ENCODE measurements at regions not wholly inside any gene's neighbourhood (a gene's known extent, or its start where the extent isn't known, plus 50 kb on each side); places are given as distances from the start of the nearest gene placed in this dataset.

DNA sequence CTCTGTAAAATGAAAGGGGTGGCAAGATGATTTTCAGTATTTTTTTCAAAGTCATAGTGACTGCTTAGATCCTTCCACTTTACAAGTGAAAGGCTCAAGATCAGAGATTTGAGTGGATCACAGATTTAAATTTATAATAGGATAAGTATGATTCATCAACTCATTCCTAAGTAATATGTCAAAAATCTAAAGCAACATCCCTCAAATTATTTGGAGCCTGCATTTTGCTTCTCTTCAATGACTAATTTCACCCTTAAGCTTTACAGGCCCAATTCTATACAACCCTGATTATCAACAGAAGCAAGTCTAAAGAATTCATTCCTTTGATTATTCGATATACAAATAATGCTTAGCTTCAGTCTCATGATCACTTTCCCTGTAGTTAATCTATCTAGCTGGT lies 93.9 kb upstream of the HEY2 start:
- 93 to 97% methylated on average over 1 of the region's 1 CpG for WGBS, 2 donors
- intact Hi-C loops (cut with DNase I): no loop called here
- TF ChIP-seq, protein P1, sequence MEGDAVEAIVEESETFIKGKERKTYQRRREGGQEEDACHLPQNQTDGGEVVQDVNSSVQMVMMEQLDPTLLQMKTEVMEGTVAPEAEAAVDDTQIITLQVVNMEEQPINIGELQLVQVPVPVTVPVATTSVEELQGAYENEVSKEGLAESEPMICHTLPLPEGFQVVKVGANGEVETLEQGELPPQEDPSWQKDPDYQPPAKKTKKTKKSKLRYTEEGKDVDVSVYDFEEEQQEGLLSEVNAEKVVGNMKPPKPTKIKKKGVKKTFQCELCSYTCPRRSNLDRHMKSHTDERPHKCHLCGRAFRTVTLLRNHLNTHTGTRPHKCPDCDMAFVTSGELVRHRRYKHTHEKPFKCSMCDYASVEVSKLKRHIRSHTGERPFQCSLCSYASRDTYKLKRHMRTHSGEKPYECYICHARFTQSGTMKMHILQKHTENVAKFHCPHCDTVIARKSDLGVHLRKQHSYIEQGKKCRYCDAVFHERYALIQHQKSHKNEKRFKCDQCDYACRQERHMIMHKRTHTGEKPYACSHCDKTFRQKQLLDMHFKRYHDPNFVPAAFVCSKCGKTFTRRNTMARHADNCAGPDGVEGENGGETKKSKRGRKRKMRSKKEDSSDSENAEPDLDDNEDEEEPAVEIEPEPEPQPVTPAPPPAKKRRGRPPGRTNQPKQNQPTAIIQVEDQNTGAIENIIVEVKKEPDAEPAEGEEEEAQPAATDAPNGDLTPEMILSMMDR (IDR thresholded peaks at IDR 0.05): no peak
- H3K27me3 ChIP-seq: no peaks in the 10 kb centered on the region
- H3K9me3 ChIP-seq: no peaks in the 10 kb centered on the region
- no peak overlapping the region for H3K27ac ChIP-seq
- ATAC-seq: no peak
- DNase-seq: no peak
- no peak overlapping the region for H3K4me3 ChIP-seq
- H3K4me1 ChIP-seq: no peaks in the 10 kb centered on the region
- no peaks in the 10 kb centered on the region for H3K36me3 ChIP-seq
- FAIRE-seq: no peak

DNA sequence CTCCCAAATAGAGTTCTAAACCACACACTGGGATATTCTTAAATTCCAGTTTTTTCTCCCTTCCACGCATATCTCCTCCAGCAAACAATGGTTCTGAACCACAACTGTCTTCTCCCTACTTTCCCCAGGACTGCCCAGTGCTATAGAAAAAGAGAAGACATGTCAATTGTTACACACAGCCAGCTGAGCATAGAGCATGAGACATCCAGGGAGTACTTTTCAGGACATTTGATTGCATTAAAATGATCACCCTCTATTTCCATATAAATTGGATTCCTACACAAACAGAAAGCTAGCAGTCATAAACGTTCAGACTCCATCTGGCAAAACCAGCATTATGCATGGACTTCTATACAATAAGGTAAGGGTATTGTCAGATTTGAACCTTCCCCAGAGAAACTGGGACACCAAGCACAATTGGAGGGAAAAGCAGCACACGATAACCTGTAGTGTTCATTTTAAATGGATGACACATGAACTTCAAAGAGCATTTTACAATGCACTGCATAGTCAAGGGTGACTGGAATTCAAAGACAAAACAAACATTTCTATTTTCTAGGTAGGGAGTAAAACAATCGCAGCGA lies 93.1 kb upstream of the HEY2 start:
- no peak for ATAC-seq
- no peak overlapping the region for H3K4me3 ChIP-seq
- H3K36me3 ChIP-seq: no peaks in the 10 kb centered on the region
- H3K27me3 ChIP-seq: no peaks in the 10 kb centered on the region
- no peak for FAIRE-seq
- H3K27ac ChIP-seq: no peak overlapping the region
- WGBS, 2 donors: 65 to 73% methylated on average over 5 of the region's 5 CpGs
- intact Hi-C loops (cut with DNase I): no loop called here
- H3K4me1 ChIP-seq: no peaks in the 10 kb centered on the region
- TF ChIP-seq, protein P1 (IDR thresholded peaks at IDR 0.05): no peak
- no peaks in the 10 kb centered on the region for H3K9me3 ChIP-seq
- DNase-seq: no peak

DNA sequence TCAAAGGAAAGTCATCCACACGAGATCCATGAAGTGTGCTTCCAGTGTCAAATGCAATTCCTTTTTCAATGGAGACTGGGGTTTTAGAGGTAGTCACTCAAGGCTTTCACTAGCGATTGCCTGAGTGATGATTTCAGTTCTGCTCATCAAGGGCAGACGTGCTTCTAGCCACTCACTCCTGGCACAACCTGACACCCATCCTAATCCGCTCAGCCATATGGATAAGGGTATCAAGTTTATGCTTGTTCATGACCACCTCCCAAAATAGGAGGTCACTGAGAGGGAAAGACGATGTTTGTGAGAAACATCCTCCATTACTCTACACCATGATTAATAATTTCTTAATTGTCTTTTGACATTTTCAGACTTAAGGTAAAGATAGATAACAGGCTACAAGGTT lies 91.3 kb upstream of the HEY2 start:
- Histone ChIP-seq H3K27me3 (no peaks in the 10 kb centered on the region), H3K36me3 (no peaks in the 10 kb centered on the region), H3K27ac (no peak overlapping the region), H3K4me1 (no peaks in the 10 kb centered on the region), H3K9me3 (no peaks in the 10 kb centered on the region), H3K4me3 (no peak overlapping the region)
- intact Hi-C loops (cut with DNase I): no loop called here
- FAIRE-seq: no peak
- 65 to 69% methylated on average over 5 of the region's 5 CpGs for WGBS, 2 donors
- DNase-seq: no peak
- TF ChIP-seq, protein P1 (IDR thresholded peaks at IDR 0.05): no peak
- ATAC-seq: no peak

DNA sequence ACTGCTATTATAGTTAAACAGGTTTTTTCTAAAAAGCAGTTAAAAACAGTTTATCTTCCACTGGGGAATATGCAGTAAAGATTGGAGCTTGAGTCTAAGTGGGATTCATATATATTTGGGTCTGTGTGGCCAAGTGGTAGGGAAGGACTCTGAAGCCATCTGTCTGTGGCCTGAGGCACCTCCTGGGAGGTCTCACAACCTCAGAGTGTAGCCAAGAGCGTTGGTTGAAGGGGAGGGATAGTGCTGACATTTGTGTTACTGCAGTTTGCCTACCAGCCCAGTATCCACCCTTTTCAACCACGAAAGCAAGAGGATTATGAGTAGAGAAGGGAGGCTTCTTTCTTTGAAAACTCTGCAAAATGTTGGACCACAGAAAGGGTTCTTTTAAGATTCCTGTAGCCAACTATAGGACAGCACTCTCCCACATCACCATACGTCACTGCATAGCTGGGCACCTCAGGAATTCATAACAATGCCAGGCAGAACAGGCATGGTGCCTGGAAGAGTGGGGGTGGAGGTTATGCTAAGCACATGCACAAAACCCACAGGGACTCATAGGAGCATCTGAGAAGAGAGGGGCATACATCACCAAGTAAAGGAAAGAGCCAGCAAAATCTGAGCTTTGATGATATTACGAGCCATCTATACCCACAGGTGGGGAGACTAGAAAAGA lies 90.5 kb upstream of the HEY2 start:
- FAIRE-seq: no peak
- ATAC-seq: no peak
- H3K9me3 ChIP-seq: no peaks in the 10 kb centered on the region
- no peaks in the 10 kb centered on the region for H3K36me3 ChIP-seq
- no peaks in the 10 kb centered on the region for H3K27me3 ChIP-seq
- H3K27ac ChIP-seq: no peak overlapping the region
- DNase-seq: no peak
- 67 to 69% methylated on average over 4 of the region's 4 CpGs for WGBS, 2 donors
- no peak overlapping the region for H3K4me3 ChIP-seq
- TF ChIP-seq, protein P1 (IDR thresholded peaks at IDR 0.05): no peak
- intact Hi-C loops (cut with DNase I): no loop called here
- H3K4me1 ChIP-seq: no peaks in the 10 kb centered on the region

DNA sequence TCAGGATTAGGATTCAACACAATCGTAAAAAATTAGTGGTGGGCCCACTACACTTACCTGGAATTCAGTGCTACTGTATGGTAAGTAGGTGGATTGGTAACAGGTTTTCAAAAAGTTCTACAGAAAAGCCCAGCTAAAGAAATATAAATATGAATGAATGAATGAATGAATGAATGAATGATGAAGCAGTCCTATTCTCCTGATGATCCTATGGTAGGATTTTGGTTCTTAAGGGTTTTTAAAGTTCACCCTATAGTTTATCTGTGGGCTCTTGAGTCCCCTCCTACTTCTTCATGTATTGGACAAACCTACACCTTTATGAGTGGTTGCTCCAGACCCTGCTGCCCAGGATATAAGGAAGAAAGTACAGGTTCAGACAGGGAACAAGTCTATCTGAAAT lies 89.5 kb upstream of the HEY2 start:
- intact Hi-C loops (cut with DNase I): no loop called here
- H3K27me3 ChIP-seq: no peaks in the 10 kb centered on the region
- H3K9me3 ChIP-seq: no peaks in the 10 kb centered on the region
- TF ChIP-seq, protein P1 (IDR thresholded peaks at IDR 0.05): no peak
- FAIRE-seq (no peak), DNase-seq (no peak), ATAC-seq (no peak)
- 66 to 86% methylated on average over 1 of the region's 1 CpG for WGBS, 2 donors
- H3K36me3 ChIP-seq: no peaks in the 10 kb centered on the region
- no peaks in the 10 kb centered on the region for H3K4me1 ChIP-seq
- H3K27ac ChIP-seq: no peak overlapping the region
- H3K4me3 ChIP-seq: no peak overlapping the region
